ENCODE measurements at regions not wholly inside any gene's neighbourhood (a gene's known extent, or its start where the extent isn't known, plus 50 kb on each side); places are given as distances from the start of the nearest gene placed in this dataset.

DNA sequence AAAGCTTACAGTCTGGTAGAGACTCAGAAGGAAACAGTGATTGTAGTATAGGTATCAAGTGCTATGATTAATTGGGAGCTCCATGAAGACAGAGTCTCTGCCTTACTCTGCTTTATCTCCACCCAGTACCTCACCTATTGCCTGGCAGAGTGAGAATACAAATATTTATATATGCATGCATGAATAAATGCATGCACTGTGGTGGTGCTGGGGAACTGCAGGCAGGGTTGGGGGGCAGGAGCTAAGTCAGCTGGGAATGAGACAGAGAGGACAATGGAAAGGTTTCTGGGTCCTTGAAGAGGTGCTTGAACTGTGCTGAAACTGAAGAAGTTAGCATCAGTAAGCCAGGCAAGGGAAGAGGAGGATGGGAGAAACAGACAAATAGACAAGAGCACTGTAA is 80.8 kb upstream of the PPP2R2B start:
- FAIRE-seq (no peak), DNase-seq (ENCODE audit: low read depth, low spot score) (no peak)
- BruUV-seq (replicated peaks), result no TSS peak
- Histone ChIP-seq H3K9me3 (replicated peaks; ENCODE audit: control insufficient read depth, insufficient read depth, low read length) (no peaks in the 10 kb centered on the region), H3K4me2 (ENCODE audit: insufficient read depth, low read length) (no peak overlapping the region), H3K27me3 (ENCODE audit: control insufficient read depth in 2 of 2, insufficient read depth in 2 of 2, low read length in 2 of 2) (no peaks in the 10 kb centered on the region), H3K27ac (ENCODE audit: insufficient read depth, low read depth, low read length) (no peak overlapping the region), H3K36me3 (ENCODE audit: control insufficient read depth in 2 of 2, extremely low read depth in 1 of 2, insufficient read depth in 2 of 2, low read length in 2 of 2) (no peaks in the 10 kb centered on the region), H3K9me1 (replicated peaks; ENCODE audit: control insufficient read depth, extremely low read depth, insufficient read depth, low read length) (no peaks in the 10 kb centered on the region), H2AFZ (ENCODE audit: low read depth, low read length) (no peak overlapping the region), H3K4me3 (replicated peaks in 1 of 3; ENCODE audit: insufficient read depth in 1 of 3, low read depth in 1 of 3, low read length in 3 of 3) (no peak overlapping the region), H3K79me2 (ENCODE audit: control insufficient read depth, insufficient read depth, low read length) (no peaks in the 10 kb centered on the region), H3K4me1 (ENCODE audit: control insufficient read depth, extremely low read depth, insufficient read depth, low read length) (no peaks in the 10 kb centered on the region), H4K20me1 (replicated peaks; ENCODE audit: control insufficient read depth, extremely low read depth, insufficient read depth, low read length) (no peaks in the 10 kb centered on the region), H3K9ac (replicated peaks; ENCODE audit: extremely low read depth, insufficient read depth, low read length) (no peak overlapping the region)
- ChIA-PET POLR2A (no interaction called here), CTCF (interaction anchor here (0.7 to 1.6 kb wide), 3 partner anchors 12 to 426 kb away, joined by 3 to 5 read pairs (median 4); no protein-coding TSS in a partner anchor)
- dilution Hi-C loops (cut with MboI; ENCODE audit: extremely low pct_ligation_motif_present, low sequenced_read_pairs) (no loop called here), intact Hi-C loops (cut with micrococcal nuclease) (no loop called here)
- TF ChIP-seq JUN (IDR thresholded peaks at IDR 0.05; ENCODE audit: borderline replicate concordance, insufficient read depth, insufficient read length, low read depth), result no peak
- no peak for TF ChIP-seq POLR2AphosphoS5 (IDR thresholded peaks at IDR 0.05; ENCODE audit: insufficient read depth, low read depth, low read length)
- no peak for TF ChIP-seq MYC (IDR thresholded peaks at IDR 0.05; ENCODE audit: low read depth, low read length)
- no peak for TF ChIP-seq POLR2A (IDR thresholded peaks at IDR 0.05; ENCODE audit: low read depth, low read length)
- TF ChIP-seq GATA2 (IDR thresholded peaks at IDR 0.05; ENCODE audit: insufficient read depth, insufficient read length, low read depth, low read length), result no peak
- no peak for TF ChIP-seq EZH2 (IDR thresholded peaks at IDR 0.05; ENCODE audit: borderline replicate concordance, low read depth, low read length, severe bottlenecking)
- TF ChIP-seq, protein P1, sequence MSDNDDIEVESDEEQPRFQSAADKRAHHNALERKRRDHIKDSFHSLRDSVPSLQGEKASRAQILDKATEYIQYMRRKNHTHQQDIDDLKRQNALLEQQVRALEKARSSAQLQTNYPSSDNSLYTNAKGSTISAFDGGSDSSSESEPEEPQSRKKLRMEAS (IDR thresholded peaks at IDR 0.05; ENCODE audit: insufficient read depth, insufficient read length), result no peak
- TF ChIP-seq, protein P2, sequence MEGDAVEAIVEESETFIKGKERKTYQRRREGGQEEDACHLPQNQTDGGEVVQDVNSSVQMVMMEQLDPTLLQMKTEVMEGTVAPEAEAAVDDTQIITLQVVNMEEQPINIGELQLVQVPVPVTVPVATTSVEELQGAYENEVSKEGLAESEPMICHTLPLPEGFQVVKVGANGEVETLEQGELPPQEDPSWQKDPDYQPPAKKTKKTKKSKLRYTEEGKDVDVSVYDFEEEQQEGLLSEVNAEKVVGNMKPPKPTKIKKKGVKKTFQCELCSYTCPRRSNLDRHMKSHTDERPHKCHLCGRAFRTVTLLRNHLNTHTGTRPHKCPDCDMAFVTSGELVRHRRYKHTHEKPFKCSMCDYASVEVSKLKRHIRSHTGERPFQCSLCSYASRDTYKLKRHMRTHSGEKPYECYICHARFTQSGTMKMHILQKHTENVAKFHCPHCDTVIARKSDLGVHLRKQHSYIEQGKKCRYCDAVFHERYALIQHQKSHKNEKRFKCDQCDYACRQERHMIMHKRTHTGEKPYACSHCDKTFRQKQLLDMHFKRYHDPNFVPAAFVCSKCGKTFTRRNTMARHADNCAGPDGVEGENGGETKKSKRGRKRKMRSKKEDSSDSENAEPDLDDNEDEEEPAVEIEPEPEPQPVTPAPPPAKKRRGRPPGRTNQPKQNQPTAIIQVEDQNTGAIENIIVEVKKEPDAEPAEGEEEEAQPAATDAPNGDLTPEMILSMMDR (IDR thresholded peaks at IDR 0.05; ENCODE audit: extremely low read depth in 1 of 2, insufficient read depth in 1 of 2, low read depth in 1 of 2, low read length in 2 of 2), result no peak
- no peak for TF ChIP-seq FOS (IDR thresholded peaks at IDR 0.05; ENCODE audit: borderline replicate concordance, insufficient read depth, low read length)

All from endothelial cell of umbilical vein (primary cell).